Mammary epithelial cell (primary cell): ENCODE measurements at regions not wholly inside any gene's neighbourhood (a gene's known extent, or its start where the extent isn't known, plus 50 kb on each side); places are given as distances from the start of the nearest gene placed in this dataset.

Experiments
- CTCF ChIP-seq, 2 donors: IDR thresholded peaks in 1 of 2; conservative IDR thresholded peaks in 1 of 2; 2 replicates each; pipeline ENCODE4 v1.5.1; 2011 to 2012; ENCODE audit warnings: inconsistent platforms in 2 of 2, low read length in 2 of 2, mild to moderate bottlenecking in 2 of 2, control low read depth in 1 of 2, low read depth in 1 of 2; ENCODE audit not compliant: insufficient read depth in 1 of 2; ENCODE audit errors: extremely low read depth in 1 of 2
- EZH2 ChIP-seq: IDR thresholded peaks from 2 replicates; pipeline ENCODE4 v1.6.1; 2012; ENCODE audit warnings: low read length, inconsistent platforms, borderline replicate concordance

- TF ChIP-seq CTCF (conservative IDR thresholded peaks at IDR 0.05 in 1 of 2, IDR thresholded peaks at IDR 0.05 in 1 of 2; ENCODE audit: extremely low read depth in 1 of 2, insufficient read depth in 1 of 2, low read depth in 1 of 2, low read length in 2 of 2) (no peak), EZH2 (no peak)
These were observed 905.6 kb downstream of the TSN start for GRCh38 chr2:122660786-122661634.
